ENCODE measurements at regions not wholly inside any gene's neighbourhood (a gene's known extent, or its start where the extent isn't known, plus 50 kb on each side); places are given as distances from the start of the nearest gene placed in this dataset.

- TF ChIP-seq CTCF (conservative IDR thresholded peaks at IDR 0.05) (no peak), ZFX (IDR thresholded peaks at IDR 0.05) (no peak)
Observed at GRCh38 chr4:147025042-147025441, 79.4 kb upstream of the TTC29 start.
